Vagina (tissue), 2 donors: ENCODE measurements at regions not wholly inside any gene's neighbourhood (a gene's known extent, or its start where the extent isn't known, plus 50 kb on each side); places are given as distances from the start of the nearest gene placed in this dataset.

Experiments used
- DNase-seq, 2 donors: peaks; one replicate each; pipeline ENCODE4 v3.0.0-alpha.2; 2017; ENCODE audit errors: extremely low spot score in 2 of 2
- H3K27ac ChIP-seq: fragments of 200-600 bp; sonication (generic); one replicate; pipeline ENCODE4 v1.5.1; 2019
- H3K27me3 ChIP-seq: fragments of 200-600 bp; sonication (generic); one replicate; pipeline ENCODE4 v1.5.1; 2019
- H3K36me3 ChIP-seq, 2 donors: fragments of 200-600 bp; sonication (generic); one replicate each; pipeline ENCODE4 v1.5.1; 2017 to 2019
- H3K4me1 ChIP-seq: fragments of 200-600 bp; sonication (generic); one replicate; pipeline ENCODE4 v1.5.1; 2019
- H3K4me3 ChIP-seq, 2 donors: fragments of 200-600 bp; sonication (generic); 1 replicate in 1 of 2; 2 replicates in 1 of 2; pipeline ENCODE4 v1.5.1; 2016 to 2019
- H3K9me3 ChIP-seq: fragments of 200-600 bp; sonication (generic); one replicate; pipeline ENCODE4 v1.5.1; 2019
- POLR2A ChIP-seq, 2 donors: fragments of 450-650 bp; IDR thresholded peaks; one replicate each; pipeline ENCODE4 v1.6.1; 2017; ENCODE audit warnings: antibody characterized with exemption in 2 of 2, mild to moderate bottlenecking in 2 of 2, moderate library complexity in 2 of 2
- POLR2AphosphoS5 ChIP-seq, 2 donors: sonication (generic); formaldehyde crosslinking; IDR thresholded peaks; one replicate each; pipeline ENCODE4 v1.9.0; 2017; ENCODE audit warnings: antibody characterized with exemption in 2 of 2, mild to moderate bottlenecking in 2 of 2, low read depth in 1 of 2; ENCODE audit not compliant: insufficient read depth in 1 of 2
- intact Hi-C: fragments of 100-400 bp; cut with DNase I; formaldehyde crosslinking; loops from one replicate; pipeline ENCODE4 v1.15.1; 2023
- TF ChIP-seq, protein P1 (sequence below), 3 experiments: fragments of 450-650 bp in 2 of 3; fragments of 200-600 bp in 1 of 3; sonication (generic) in 1 of 3; IDR thresholded peaks; one replicate each; pipeline ENCODE4 v1.5.1; 2017 to 2019; ENCODE audit warnings: antibody characterized with exemption in 3 of 3, mild to moderate bottlenecking in 2 of 3, moderate library complexity in 2 of 3

GRCh38 chr5:105158526-105158925, 1595.9 kb upstream of the NUDT12 start:
- Histone ChIP-seq H3K9me3 (no peaks in the 10 kb centered on the region), H3K27ac (no peak overlapping the region), H3K36me3 (no peaks in the 10 kb centered on the region), H3K4me3 (no peak overlapping the region), H3K4me1 (no peaks in the 10 kb centered on the region), H3K27me3 (no peaks in the 10 kb centered on the region)
- intact Hi-C loops: no loop called here
- DNase-seq: no peak
- no peak for TF ChIP-seq POLR2AphosphoS5 (IDR thresholded peaks at IDR 0.05; ENCODE audit: insufficient read depth in 1 of 2, low read depth in 1 of 2)
- TF ChIP-seq, protein P1, sequence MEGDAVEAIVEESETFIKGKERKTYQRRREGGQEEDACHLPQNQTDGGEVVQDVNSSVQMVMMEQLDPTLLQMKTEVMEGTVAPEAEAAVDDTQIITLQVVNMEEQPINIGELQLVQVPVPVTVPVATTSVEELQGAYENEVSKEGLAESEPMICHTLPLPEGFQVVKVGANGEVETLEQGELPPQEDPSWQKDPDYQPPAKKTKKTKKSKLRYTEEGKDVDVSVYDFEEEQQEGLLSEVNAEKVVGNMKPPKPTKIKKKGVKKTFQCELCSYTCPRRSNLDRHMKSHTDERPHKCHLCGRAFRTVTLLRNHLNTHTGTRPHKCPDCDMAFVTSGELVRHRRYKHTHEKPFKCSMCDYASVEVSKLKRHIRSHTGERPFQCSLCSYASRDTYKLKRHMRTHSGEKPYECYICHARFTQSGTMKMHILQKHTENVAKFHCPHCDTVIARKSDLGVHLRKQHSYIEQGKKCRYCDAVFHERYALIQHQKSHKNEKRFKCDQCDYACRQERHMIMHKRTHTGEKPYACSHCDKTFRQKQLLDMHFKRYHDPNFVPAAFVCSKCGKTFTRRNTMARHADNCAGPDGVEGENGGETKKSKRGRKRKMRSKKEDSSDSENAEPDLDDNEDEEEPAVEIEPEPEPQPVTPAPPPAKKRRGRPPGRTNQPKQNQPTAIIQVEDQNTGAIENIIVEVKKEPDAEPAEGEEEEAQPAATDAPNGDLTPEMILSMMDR (IDR thresholded peaks at IDR 0.05): no peak
- TF ChIP-seq POLR2A (IDR thresholded peaks at IDR 0.05): no peak

- Histone ChIP-seq H3K36me3 (no peaks in the 10 kb centered on the region), H3K9me3 (no peaks in the 10 kb centered on the region), H3K27me3 (no peaks in the 10 kb centered on the region), H3K27ac (no peak overlapping the region), H3K4me1 (no peaks in the 10 kb centered on the region), H3K4me3 (no peak overlapping the region)
- intact Hi-C loops: no loop called here
- no peak for DNase-seq
- TF ChIP-seq POLR2AphosphoS5 (IDR thresholded peaks at IDR 0.05; ENCODE audit: insufficient read depth in 1 of 2, low read depth in 1 of 2): no peak
Observed at GRCh38 chr5:105150323-105150722, 1587.7 kb upstream of the NUDT12 start.

DNA sequence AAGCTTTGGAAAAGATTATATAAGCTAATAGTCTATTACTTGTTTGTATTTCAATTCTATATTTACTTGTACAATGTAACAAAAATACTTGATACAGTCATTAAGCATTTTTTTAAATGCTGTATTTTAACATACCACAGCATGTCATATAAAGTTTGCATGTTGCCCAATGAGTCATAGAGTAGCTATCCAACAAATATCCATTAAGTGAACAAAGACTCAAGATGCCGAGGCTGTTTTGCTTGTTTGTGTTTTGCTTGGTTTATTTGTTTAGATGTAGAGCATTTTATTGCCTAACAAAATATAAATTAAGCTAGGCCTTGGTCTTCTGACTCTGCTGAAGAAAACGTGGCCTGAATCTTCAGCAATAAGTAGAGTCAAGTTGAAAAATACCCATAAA, 1584.3 kb upstream of the NUDT12 start:
- Histone ChIP-seq H3K9me3 (no peaks in the 10 kb centered on the region), H3K4me1 (no peaks in the 10 kb centered on the region), H3K36me3 (no peaks in the 10 kb centered on the region), H3K27me3 (no peaks in the 10 kb centered on the region), H3K27ac (no peak overlapping the region), H3K4me3 (no peak overlapping the region)
- TF ChIP-seq POLR2A (IDR thresholded peaks at IDR 0.05) (no peak), POLR2AphosphoS5 (IDR thresholded peaks at IDR 0.05; ENCODE audit: insufficient read depth in 1 of 2, low read depth in 1 of 2) (no peak)
- TF ChIP-seq, protein P1 (IDR thresholded peaks at IDR 0.05): no peak
- no peak for DNase-seq
- intact Hi-C loops: no loop called here

- intact Hi-C loops: no loop called here
- H3K4me3 ChIP-seq: no peak overlapping the region
- no peaks in the 10 kb centered on the region for H3K9me3 ChIP-seq
- H3K36me3 ChIP-seq: no peaks in the 10 kb centered on the region
- no peaks in the 10 kb centered on the region for H3K4me1 ChIP-seq
- no peak for TF ChIP-seq POLR2A (IDR thresholded peaks at IDR 0.05)
- no peak overlapping the region for H3K27ac ChIP-seq
- DNase-seq: no peak
- no peaks in the 10 kb centered on the region for H3K27me3 ChIP-seq
Observed at GRCh38 chr5:105145152-105145551, 1582.6 kb upstream of the NUDT12 start.

DNA sequence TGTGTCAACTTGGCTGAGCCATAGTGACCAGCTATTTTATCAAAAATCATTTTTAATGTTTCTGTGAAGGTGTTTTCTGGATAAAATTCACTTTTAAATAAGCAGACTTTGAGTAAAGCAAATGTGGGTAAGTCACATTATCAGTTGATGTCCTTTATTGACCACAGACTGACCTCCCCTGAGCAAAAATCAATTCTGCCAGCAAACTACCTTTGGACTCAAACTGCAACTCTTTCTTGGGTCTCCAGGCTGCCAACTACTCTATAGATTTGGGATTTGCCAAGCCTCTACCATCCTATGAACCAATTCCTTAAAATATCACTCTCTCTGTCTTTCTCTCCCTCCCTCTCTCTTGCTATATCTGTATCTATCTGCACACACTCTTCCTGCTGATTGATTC, 1571.7 kb upstream of the NUDT12 start:
- H3K36me3 ChIP-seq: no peaks in the 10 kb centered on the region
- no peak overlapping the region for H3K27ac ChIP-seq
- no peak for TF ChIP-seq POLR2A (IDR thresholded peaks at IDR 0.05)
- TF ChIP-seq POLR2AphosphoS5 (IDR thresholded peaks at IDR 0.05; ENCODE audit: insufficient read depth in 1 of 2, low read depth in 1 of 2): no peak
- TF ChIP-seq, protein P1 (IDR thresholded peaks at IDR 0.05): no peak
- intact Hi-C loops: no loop called here
- H3K9me3 ChIP-seq: no peaks in the 10 kb centered on the region
- H3K4me3 ChIP-seq: no peak overlapping the region
- H3K4me1 ChIP-seq: no peaks in the 10 kb centered on the region
- no peaks in the 10 kb centered on the region for H3K27me3 ChIP-seq
- DNase-seq: no peak

- no peaks in the 10 kb centered on the region for H3K9me3 ChIP-seq
- no peaks in the 10 kb centered on the region for H3K36me3 ChIP-seq
Observed at GRCh38 chr5:105133087-105133486, 1570.5 kb upstream of the NUDT12 start.

More at GRCh38 chr5:105133087-105133486, 1570.5 kb upstream of the NUDT12 start:
- DNase-seq: no peak
- Histone ChIP-seq H3K4me3 (no peak overlapping the region), H3K4me1 (no peaks in the 10 kb centered on the region), H3K27me3 (no peaks in the 10 kb centered on the region), H3K27ac (no peak overlapping the region)
- intact Hi-C loops: no loop called here
- TF ChIP-seq POLR2AphosphoS5 (IDR thresholded peaks at IDR 0.05; ENCODE audit: insufficient read depth in 1 of 2, low read depth in 1 of 2) (no peak), POLR2A (IDR thresholded peaks at IDR 0.05) (no peak)
- TF ChIP-seq, protein P1 (IDR thresholded peaks at IDR 0.05): no peak
